ENCODE measurements at regions not wholly inside any gene's neighbourhood (a gene's known extent, or its start where the extent isn't known, plus 50 kb on each side); places are given as distances from the start of the nearest gene placed in this dataset.

GRCh38 chr1:238962941-238963340 lies 423.4 kb upstream of the CHRM3 start:
- Mint-ChIP-seq H3K4me3 (ENCODE audit: unreplicated experiment) (no peak overlapping the region), H3K27ac (ENCODE audit: unreplicated experiment) (no peak overlapping the region), H3K9me3 (ENCODE audit: low read depth) (peaks cover 2% of the 10 kb centered on the region), H3K36me3 (ENCODE audit: low read depth) (no peaks in the 10 kb centered on the region), H3K27me3 (ENCODE audit: low read depth) (peaks cover 6% of the 10 kb centered on the region), H3K4me1 (ENCODE audit: low read depth) (peaks cover 2% of the 10 kb centered on the region)
- DNase-seq (ENCODE audit: low spot score), result no peak
- TF ChIP-seq, protein P1, sequence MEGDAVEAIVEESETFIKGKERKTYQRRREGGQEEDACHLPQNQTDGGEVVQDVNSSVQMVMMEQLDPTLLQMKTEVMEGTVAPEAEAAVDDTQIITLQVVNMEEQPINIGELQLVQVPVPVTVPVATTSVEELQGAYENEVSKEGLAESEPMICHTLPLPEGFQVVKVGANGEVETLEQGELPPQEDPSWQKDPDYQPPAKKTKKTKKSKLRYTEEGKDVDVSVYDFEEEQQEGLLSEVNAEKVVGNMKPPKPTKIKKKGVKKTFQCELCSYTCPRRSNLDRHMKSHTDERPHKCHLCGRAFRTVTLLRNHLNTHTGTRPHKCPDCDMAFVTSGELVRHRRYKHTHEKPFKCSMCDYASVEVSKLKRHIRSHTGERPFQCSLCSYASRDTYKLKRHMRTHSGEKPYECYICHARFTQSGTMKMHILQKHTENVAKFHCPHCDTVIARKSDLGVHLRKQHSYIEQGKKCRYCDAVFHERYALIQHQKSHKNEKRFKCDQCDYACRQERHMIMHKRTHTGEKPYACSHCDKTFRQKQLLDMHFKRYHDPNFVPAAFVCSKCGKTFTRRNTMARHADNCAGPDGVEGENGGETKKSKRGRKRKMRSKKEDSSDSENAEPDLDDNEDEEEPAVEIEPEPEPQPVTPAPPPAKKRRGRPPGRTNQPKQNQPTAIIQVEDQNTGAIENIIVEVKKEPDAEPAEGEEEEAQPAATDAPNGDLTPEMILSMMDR (IDR thresholded peaks at IDR 0.05), result no peak

DNA sequence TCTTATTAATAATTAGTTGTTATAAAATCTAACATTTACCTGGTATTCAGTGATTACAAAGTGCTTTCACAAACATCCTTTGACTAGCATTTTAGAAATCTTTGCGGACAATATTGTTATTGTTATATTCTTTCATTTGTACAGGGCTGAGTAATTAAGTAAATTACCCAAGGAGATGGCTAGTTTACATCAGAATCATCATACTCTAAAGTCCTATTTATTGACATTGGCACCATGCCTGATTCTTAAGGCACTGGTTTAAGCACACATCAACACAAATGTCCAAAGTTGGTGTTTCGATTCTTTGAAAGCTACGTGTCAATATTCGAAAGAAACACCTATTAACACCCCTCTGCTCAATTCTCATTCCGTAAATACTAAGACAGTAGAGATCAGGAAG lies 424.6 kb upstream of the CHRM3 start:
- H3K4me3 Mint-ChIP-seq (ENCODE audit: unreplicated experiment), result no peak overlapping the region
- TF ChIP-seq, protein P1 (IDR thresholded peaks at IDR 0.05), result no peak
- peaks cover 9% of the 10 kb centered on the region for H3K27me3 Mint-ChIP-seq (ENCODE audit: low read depth)
- H3K27ac Mint-ChIP-seq (ENCODE audit: unreplicated experiment), result no peak overlapping the region
- H3K36me3 Mint-ChIP-seq (ENCODE audit: low read depth), result no peaks in the 10 kb centered on the region
- no peak for DNase-seq (ENCODE audit: low spot score)
- peaks cover 2% of the 10 kb centered on the region for H3K9me3 Mint-ChIP-seq (ENCODE audit: low read depth)
- H3K4me1 Mint-ChIP-seq (ENCODE audit: low read depth), result peaks cover 2% of the 10 kb centered on the region

DNA sequence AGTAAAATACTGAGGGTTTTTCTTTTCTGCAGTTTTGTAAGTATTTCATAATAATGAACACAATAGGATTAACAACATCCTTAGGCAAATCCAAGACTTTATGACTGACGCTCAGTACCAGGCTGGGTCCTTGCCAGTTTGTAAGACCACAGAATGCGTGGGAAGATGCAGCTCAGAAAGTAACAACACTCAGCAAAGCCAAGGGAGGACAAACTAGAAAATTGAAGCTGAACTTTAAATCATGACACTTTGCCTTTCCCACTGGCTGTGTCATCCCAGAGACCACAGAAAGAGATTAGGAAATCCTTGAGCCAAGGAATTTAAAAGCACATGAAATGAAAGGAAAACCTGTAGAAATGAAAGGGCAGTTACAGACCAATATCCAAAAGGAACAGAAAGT lies 426.3 kb upstream of the CHRM3 start:
- Mint-ChIP-seq H3K27ac (ENCODE audit: unreplicated experiment) (no peak overlapping the region), H3K36me3 (ENCODE audit: low read depth) (no peaks in the 10 kb centered on the region), H3K4me3 (ENCODE audit: unreplicated experiment) (no peak overlapping the region), H3K27me3 (ENCODE audit: low read depth) (peaks cover 9% of the 10 kb centered on the region), H3K4me1 (ENCODE audit: low read depth) (peaks cover 2% of the 10 kb centered on the region), H3K9me3 (ENCODE audit: low read depth) (peaks cover 2% of the 10 kb centered on the region)
- DNase-seq (ENCODE audit: low spot score), result no peak
- TF ChIP-seq, protein P1 (IDR thresholded peaks at IDR 0.05), result no peak

DNA sequence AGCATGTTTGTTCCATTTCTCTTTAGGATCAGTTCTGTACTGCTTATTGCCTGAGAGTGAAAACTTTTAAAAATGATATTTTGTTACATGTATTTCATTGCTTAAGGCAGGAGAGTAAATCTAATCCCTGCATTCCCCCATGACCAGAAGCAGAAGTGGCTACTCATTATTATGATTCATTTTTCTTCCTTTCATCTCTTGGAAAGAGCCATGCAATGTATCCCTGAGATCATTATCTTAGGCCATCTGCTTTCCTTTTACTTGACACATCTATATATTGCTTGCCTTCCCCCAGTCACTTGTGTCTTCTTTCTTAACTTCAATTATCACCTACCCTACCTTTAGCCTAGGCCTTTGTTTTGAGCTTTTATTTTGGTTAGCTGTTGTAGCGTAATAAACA lies 430.4 kb upstream of the CHRM3 start:
- H3K27ac Mint-ChIP-seq (ENCODE audit: unreplicated experiment), result no peak overlapping the region
- peaks cover 5% of the 10 kb centered on the region for H3K27me3 Mint-ChIP-seq (ENCODE audit: low read depth)
- H3K4me1 Mint-ChIP-seq (ENCODE audit: low read depth), result peaks cover 2% of the 10 kb centered on the region
- TF ChIP-seq, protein P1 (IDR thresholded peaks at IDR 0.05), result no peak
- H3K9me3 Mint-ChIP-seq (ENCODE audit: low read depth), result no peaks in the 10 kb centered on the region
- no peaks in the 10 kb centered on the region for H3K36me3 Mint-ChIP-seq (ENCODE audit: low read depth)
- DNase-seq (ENCODE audit: low spot score), result no peak
- H3K4me3 Mint-ChIP-seq (ENCODE audit: unreplicated experiment), result no peak overlapping the region

GRCh38 chr1:238954865-238955264 lies 431.5 kb upstream of the CHRM3 start:
- Mint-ChIP-seq H3K4me1 (ENCODE audit: low read depth) (no peaks in the 10 kb centered on the region), H3K27ac (ENCODE audit: unreplicated experiment) (no peak overlapping the region), H3K27me3 (ENCODE audit: low read depth) (peaks cover 6% of the 10 kb centered on the region)

More at GRCh38 chr1:238954865-238955264, 431.5 kb upstream of the CHRM3 start:
- H3K36me3 Mint-ChIP-seq (ENCODE audit: low read depth), result no peaks in the 10 kb centered on the region
- TF ChIP-seq, protein P1 (IDR thresholded peaks at IDR 0.05), result no peak
- no peaks in the 10 kb centered on the region for H3K9me3 Mint-ChIP-seq (ENCODE audit: low read depth)
- H3K4me3 Mint-ChIP-seq (ENCODE audit: unreplicated experiment), result no peak overlapping the region
- no peak for DNase-seq (ENCODE audit: low spot score)

Data from chondrocyte (in vitro differentiated cells).